ENCODE measurements at regions not wholly inside any gene's neighbourhood (a gene's known extent, or its start where the extent isn't known, plus 50 kb on each side); places are given as distances from the start of the nearest gene placed in this dataset.

DNA sequence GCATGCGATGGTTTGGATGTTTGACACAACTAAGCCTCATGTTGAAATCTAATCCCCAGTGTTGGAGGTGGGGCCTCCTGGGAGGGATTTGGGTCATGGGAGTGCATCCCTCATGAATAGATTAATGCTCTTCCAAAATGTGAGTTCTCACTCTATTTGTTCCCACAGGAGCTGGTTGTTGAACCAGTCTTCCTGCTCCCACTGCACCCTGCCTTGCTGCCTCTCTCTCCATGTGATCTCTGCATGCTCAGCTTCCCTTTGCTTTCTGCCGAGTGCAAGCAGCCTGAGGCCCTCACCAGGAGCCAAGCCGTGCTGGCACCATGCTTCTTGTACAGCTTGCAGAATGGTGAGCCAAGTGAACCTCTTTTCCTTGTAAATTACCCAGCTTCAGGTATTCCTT lies 206.8 kb downstream of the VAPA start:
- TF ChIP-seq, protein P1, sequence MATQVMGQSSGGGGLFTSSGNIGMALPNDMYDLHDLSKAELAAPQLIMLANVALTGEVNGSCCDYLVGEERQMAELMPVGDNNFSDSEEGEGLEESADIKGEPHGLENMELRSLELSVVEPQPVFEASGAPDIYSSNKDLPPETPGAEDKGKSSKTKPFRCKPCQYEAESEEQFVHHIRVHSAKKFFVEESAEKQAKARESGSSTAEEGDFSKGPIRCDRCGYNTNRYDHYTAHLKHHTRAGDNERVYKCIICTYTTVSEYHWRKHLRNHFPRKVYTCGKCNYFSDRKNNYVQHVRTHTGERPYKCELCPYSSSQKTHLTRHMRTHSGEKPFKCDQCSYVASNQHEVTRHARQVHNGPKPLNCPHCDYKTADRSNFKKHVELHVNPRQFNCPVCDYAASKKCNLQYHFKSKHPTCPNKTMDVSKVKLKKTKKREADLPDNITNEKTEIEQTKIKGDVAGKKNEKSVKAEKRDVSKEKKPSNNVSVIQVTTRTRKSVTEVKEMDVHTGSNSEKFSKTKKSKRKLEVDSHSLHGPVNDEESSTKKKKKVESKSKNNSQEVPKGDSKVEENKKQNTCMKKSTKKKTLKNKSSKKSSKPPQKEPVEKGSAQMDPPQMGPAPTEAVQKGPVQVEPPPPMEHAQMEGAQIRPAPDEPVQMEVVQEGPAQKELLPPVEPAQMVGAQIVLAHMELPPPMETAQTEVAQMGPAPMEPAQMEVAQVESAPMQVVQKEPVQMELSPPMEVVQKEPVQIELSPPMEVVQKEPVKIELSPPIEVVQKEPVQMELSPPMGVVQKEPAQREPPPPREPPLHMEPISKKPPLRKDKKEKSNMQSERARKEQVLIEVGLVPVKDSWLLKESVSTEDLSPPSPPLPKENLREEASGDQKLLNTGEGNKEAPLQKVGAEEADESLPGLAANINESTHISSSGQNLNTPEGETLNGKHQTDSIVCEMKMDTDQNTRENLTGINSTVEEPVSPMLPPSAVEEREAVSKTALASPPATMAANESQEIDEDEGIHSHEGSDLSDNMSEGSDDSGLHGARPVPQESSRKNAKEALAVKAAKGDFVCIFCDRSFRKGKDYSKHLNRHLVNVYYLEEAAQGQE (IDR thresholded peaks at IDR 0.05; ENCODE audit: low read depth), result no peak
- TF ChIP-seq, protein P2, sequence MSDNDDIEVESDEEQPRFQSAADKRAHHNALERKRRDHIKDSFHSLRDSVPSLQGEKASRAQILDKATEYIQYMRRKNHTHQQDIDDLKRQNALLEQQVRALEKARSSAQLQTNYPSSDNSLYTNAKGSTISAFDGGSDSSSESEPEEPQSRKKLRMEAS (IDR thresholded peaks at IDR 0.05), result no peak
- TF ChIP-seq CEBPB (IDR thresholded peaks at IDR 0.05), result no peak
- no peak for TF ChIP-seq CREB1 (IDR thresholded peaks at IDR 0.05; ENCODE audit: low read depth)
- TF ChIP-seq YY1 (IDR thresholded peaks at IDR 0.05; ENCODE audit: low read depth), result no peak
- no peak for TF ChIP-seq FOXM1 (IDR thresholded peaks at IDR 0.05; ENCODE audit: borderline replicate concordance, low read depth)
- no peak for TF ChIP-seq TAF1 (IDR thresholded peaks at IDR 0.05; ENCODE audit: low read depth)
- no peak for TF ChIP-seq EGR1 (IDR thresholded peaks at IDR 0.05)
- TF ChIP-seq RAD21 (IDR thresholded peaks at IDR 0.05; ENCODE audit: low read depth), result no peak
- no peak for TF ChIP-seq EP300 (IDR thresholded peaks at IDR 0.05; ENCODE audit: borderline replicate concordance)
- TF ChIP-seq NFIC (IDR thresholded peaks at IDR 0.05), result no peak
- no peak for TF ChIP-seq TCF12 (IDR thresholded peaks at IDR 0.05; ENCODE audit: low read depth)

All from Ishikawa (cell line).